ENCODE measurements at regions not wholly inside any gene's neighbourhood (a gene's known extent, or its start where the extent isn't known, plus 50 kb on each side); places are given as distances from the start of the nearest gene placed in this dataset.

GRCh38 chr11:19512618-19513017, 200.0 kb upstream of the NAV2 start:
- no peak for DNase-seq

- DNase-seq = no peak
These were observed 201.0 kb upstream of the NAV2 start for GRCh38 chr11:19511413-19512183.

- no peak for DNase-seq
These were observed 201.6 kb upstream of the NAV2 start for GRCh38 chr11:19511066-19511412.

- no peak for DNase-seq
These were observed 202.2 kb upstream of the NAV2 start for GRCh38 chr11:19510468-19510867.

- no peak for DNase-seq
These were observed 203.4 kb upstream of the NAV2 start for GRCh38 chr11:19509215-19509614.

- no peak for DNase-seq
These were observed 204.5 kb upstream of the NAV2 start for GRCh38 chr11:19508165-19508564.

- DNase-seq = no peak
These were observed 205.7 kb upstream of the NAV2 start for GRCh38 chr11:19506816-19507486.

- DNase-seq = no peak
These were observed 209.9 kb upstream of the NAV2 start for GRCh38 chr11:19502691-19503253.

GRCh38 chr11:19501631-19502030, 211.0 kb upstream of the NAV2 start:
- DNase-seq = no peak

- DNase-seq = no peak
These were observed 212.6 kb upstream of the NAV2 start for GRCh38 chr11:19499999-19500398.

- no peak for DNase-seq
These were observed 213.5 kb upstream of the NAV2 start for GRCh38 chr11:19499026-19499669.

GRCh38 chr11:19493446-19494213, 219.0 kb upstream of the NAV2 start:
- DNase-seq = no peak

GRCh38 chr11:19482319-19483100, 230.1 kb upstream of the NAV2 start:
- DNase-seq = no peak

- DNase-seq = no peak
These were observed 232.1 kb upstream of the NAV2 start for GRCh38 chr11:19480540-19480939.

GRCh38 chr11:19478891-19479290, 233.7 kb upstream of the NAV2 start:
- no peak for DNase-seq

- DNase-seq = no peak
These were observed 234.4 kb upstream of the E2F8 start for GRCh38 chr11:19474954-19475721.

GRCh38 chr11:19474211-19474610, 233.5 kb upstream of the E2F8 start:
- DNase-seq = no peak

GRCh38 chr11:19472679-19473078, 231.9 kb upstream of the E2F8 start:
- no peak for DNase-seq

GRCh38 chr11:19467904-19468303, 227.2 kb upstream of the E2F8 start:
- no peak for DNase-seq

GRCh38 chr11:19466314-19466713, 225.6 kb upstream of the E2F8 start:
- no peak for DNase-seq

GRCh38 chr11:19463976-19464375, 223.2 kb upstream of the E2F8 start:
- DNase-seq = no peak

Data from activated effector memory CD4-positive, alpha-beta T cell treated with Interleukin-2 at 50 U/mL for 16 hours (primary cell).